Muscle of leg (tissue), 3 donors: ENCODE measurements at regions not wholly inside any gene's neighbourhood (a gene's known extent, or its start where the extent isn't known, plus 50 kb on each side); places are given as distances from the start of the nearest gene placed in this dataset.

ENCODE experiments used
- DNase-seq: peaks from one replicate; pipeline ENCODE4 v3.0.0; 2013
- H3K27ac ChIP-seq: one replicate; pipeline ENCODE4 v1.5.1; 2013; ENCODE audit warnings: mild to moderate bottlenecking, low read length, control low read depth
- H3K27me3 ChIP-seq: one replicate; pipeline ENCODE4 v1.6.1; 2013; ENCODE audit warnings: low read length; ENCODE audit not compliant: control insufficient read depth, insufficient read depth
- H3K36me3 ChIP-seq: one replicate; pipeline ENCODE4 v1.6.1; 2013; ENCODE audit warnings: low read length; ENCODE audit not compliant: control insufficient read depth, insufficient read depth
- H3K4me1 ChIP-seq: one replicate; pipeline ENCODE4 v1.6.1; 2013; ENCODE audit warnings: low read length; ENCODE audit not compliant: control insufficient read depth, insufficient read depth
- H3K4me3 ChIP-seq: one replicate; pipeline ENCODE4 v1.5.1; 2013; ENCODE audit warnings: low read length, control low read depth
- H3K9me3 ChIP-seq: replicated peaks from 2 replicates; pipeline ENCODE4 v1.6.1; 2013; ENCODE audit warnings: low read depth, low read length; ENCODE audit not compliant: control insufficient read depth
- WGBS: methylation state at CpG from one replicate; pipeline ENCODE4 v1.1.5; 2013; ENCODE audit warnings: missing lambda C conversion rate; ENCODE audit not compliant: insufficient coverage; 5-methylcytosine and 5-hydroxymethylcytosine counted together

GRCh38 chr6:159438106-159438505 lies 254.9 kb downstream of the SOD2 start:
- Histone ChIP-seq H3K4me3 (no peak overlapping the region), H3K27me3 (no peaks in the 10 kb centered on the region), H3K36me3 (no peaks in the 10 kb centered on the region), H3K4me1 (peaks cover 47% of the 10 kb centered on the region), H3K27ac (no peak overlapping the region), H3K9me3 (peaks cover 10% of the 10 kb centered on the region)
- no peak for DNase-seq
- 73% methylated on average over 2 of the region's 2 CpGs for WGBS

GRCh38 chr6:159436581-159436980 lies 256.5 kb downstream of the SOD2 start:
- WGBS = no CpG with 5 or more reads among the region's 6 CpGs

GRCh38 chr6:159435701-159436100 lies 257.3 kb downstream of the SOD2 start:
- H3K4me3 ChIP-seq = no peak overlapping the region
- WGBS = 93% methylated on average over 9 of the region's 9 CpGs
- no peak for DNase-seq

More at GRCh38 chr6:159436581-159436980, 256.5 kb downstream of the SOD2 start:
- no peaks in the 10 kb centered on the region for H3K27me3 ChIP-seq
- H3K9me3 ChIP-seq = peaks cover 13% of the 10 kb centered on the region
- H3K36me3 ChIP-seq = no peaks in the 10 kb centered on the region
- DNase-seq = no peak
- H3K27ac ChIP-seq = peak overlapping the region; percentile 63
- H3K4me3 ChIP-seq = no peak overlapping the region
- H3K4me1 ChIP-seq = peaks cover 34% of the 10 kb centered on the region

GRCh38 chr6:159434410-159434809 lies 258.6 kb downstream of the SOD2 start:
- peaks cover 22% of the 10 kb centered on the region for H3K4me1 ChIP-seq
- no peaks in the 10 kb centered on the region for H3K27me3 ChIP-seq
- peaks cover 13% of the 10 kb centered on the region for H3K9me3 ChIP-seq
- no peak for DNase-seq
- WGBS = no CpG with 5 or more reads among the region's 4 CpGs
- no peaks in the 10 kb centered on the region for H3K36me3 ChIP-seq
- no peak overlapping the region for H3K27ac ChIP-seq
- H3K4me3 ChIP-seq = no peak overlapping the region

More at GRCh38 chr6:159435701-159436100, 257.3 kb downstream of the SOD2 start:
- H3K36me3 ChIP-seq = no peaks in the 10 kb centered on the region
- no peaks in the 10 kb centered on the region for H3K27me3 ChIP-seq
- peaks cover 13% of the 10 kb centered on the region for H3K9me3 ChIP-seq
- H3K4me1 ChIP-seq = peaks cover 29% of the 10 kb centered on the region
- H3K27ac ChIP-seq = no peak overlapping the region

- WGBS = no CpG with 5 or more reads among the region's 4 CpGs
- Histone ChIP-seq H3K27ac (no peak overlapping the region), H3K4me1 (peaks cover 22% of the 10 kb centered on the region), H3K36me3 (no peaks in the 10 kb centered on the region), H3K9me3 (peaks cover 13% of the 10 kb centered on the region), H3K4me3 (no peak overlapping the region), H3K27me3 (no peaks in the 10 kb centered on the region)
- no peak for DNase-seq
Measured at GRCh38 chr6:159433550-159433949, 259.5 kb downstream of the SOD2 start.

- peaks cover 18% of the 10 kb centered on the region for H3K4me1 ChIP-seq
- H3K27me3 ChIP-seq = no peaks in the 10 kb centered on the region
- no peak overlapping the region for H3K4me3 ChIP-seq
- DNase-seq = no peak
- peaks cover 13% of the 10 kb centered on the region for H3K9me3 ChIP-seq
- H3K27ac ChIP-seq = no peak overlapping the region
- whole genome bisulfite sequencing = no CpG with 5 or more reads among the region's 1 CpG
- H3K36me3 ChIP-seq = no peaks in the 10 kb centered on the region
Measured at GRCh38 chr6:159431750-159432149, 261.3 kb downstream of the SOD2 start.

- 33% methylated on average over 2 of the region's 3 CpGs for WGBS
- Histone ChIP-seq H3K27ac (peak overlapping the region; percentile 54), H3K4me3 (no peak overlapping the region), H3K4me1 (peaks cover 6% of the 10 kb centered on the region), H3K36me3 (no peaks in the 10 kb centered on the region), H3K27me3 (no peaks in the 10 kb centered on the region), H3K9me3 (peaks cover 13% of the 10 kb centered on the region)
- DNase-seq = peak; percentile 83
Measured at GRCh38 chr6:159430323-159430722, 261.1 kb downstream of the FNDC1 start.

- peaks cover 13% of the 10 kb centered on the region for H3K9me3 ChIP-seq
- H3K27me3 ChIP-seq = no peaks in the 10 kb centered on the region
- no peaks in the 10 kb centered on the region for H3K36me3 ChIP-seq
- H3K4me3 ChIP-seq = no peak overlapping the region
- WGBS = no CpG with 5 or more reads among the region's 2 CpGs
- H3K4me1 ChIP-seq = peaks cover 5% of the 10 kb centered on the region
- H3K27ac ChIP-seq = peak overlapping the region; percentile 53
- DNase-seq = no peak
Measured at GRCh38 chr6:159429433-159429832, 260.2 kb downstream of the FNDC1 start.

GRCh38 chr6:159427771-159428170 lies 258.6 kb downstream of the FNDC1 start:
- H3K27ac ChIP-seq = peak overlapping the region; percentile 85
- no peak overlapping the region for H3K4me3 ChIP-seq
- WGBS = no CpG with 5 or more reads among the region's 3 CpGs
- peaks cover 3% of the 10 kb centered on the region for H3K9me3 ChIP-seq
- DNase-seq = peak; percentile 90
- H3K4me1 ChIP-seq = peaks cover 5% of the 10 kb centered on the region
- H3K36me3 ChIP-seq = no peaks in the 10 kb centered on the region
- H3K27me3 ChIP-seq = no peaks in the 10 kb centered on the region

GRCh38 chr6:159427335-159427734 lies 258.1 kb downstream of the FNDC1 start:
- no peak for DNase-seq
- Histone ChIP-seq H3K27ac (peak overlapping the region; percentile 85), H3K27me3 (no peaks in the 10 kb centered on the region), H3K4me1 (peaks cover 8% of the 10 kb centered on the region), H3K36me3 (no peaks in the 10 kb centered on the region), H3K9me3 (peaks cover under 1% of the 10 kb centered on the region), H3K4me3 (no peak overlapping the region)
- 92% methylated on average over 2 of the region's 5 CpGs for WGBS

GRCh38 chr6:159425421-159425820 lies 256.2 kb downstream of the FNDC1 start:
- no peak overlapping the region for H3K27ac ChIP-seq
- H3K4me1 ChIP-seq = peaks cover 21% of the 10 kb centered on the region
- no peaks in the 10 kb centered on the region for H3K27me3 ChIP-seq
- no peaks in the 10 kb centered on the region for H3K36me3 ChIP-seq
- H3K4me3 ChIP-seq = no peak overlapping the region
- H3K9me3 ChIP-seq = no peaks in the 10 kb centered on the region
- WGBS = no CpG with 5 or more reads among the region's 6 CpGs
- no peak for DNase-seq
